Endodermal cell (in vitro differentiated cells): ENCODE measurements at regions not wholly inside any gene's neighbourhood (a gene's known extent, or its start where the extent isn't known, plus 50 kb on each side); places are given as distances from the start of the nearest gene placed in this dataset.
A peak's percentile ranks its signal among the peaks of the same experiment; 100 is the strongest.

Experiments used
- DNase-seq: peaks from one replicate; pipeline ENCODE4 v3.0.0-alpha.2; 2017
- H3K27ac ChIP-seq: 2 replicates; pipeline ENCODE4 v1.5.1; 2013; ENCODE audit warnings: mild to moderate bottlenecking, low read depth, low read length, moderate library complexity
- H3K27me3 ChIP-seq: 2 replicates; pipeline ENCODE4 v1.6.1; 2013; ENCODE audit warnings: mild to moderate bottlenecking, low read length, moderate library complexity; ENCODE audit not compliant: insufficient read depth, control insufficient read depth, poor library complexity, severe bottlenecking
- H3K36me3 ChIP-seq: 2 replicates; pipeline ENCODE4 v1.7.0; 2013; ENCODE audit warnings: mild to moderate bottlenecking, low read length, moderate library complexity; ENCODE audit not compliant: control insufficient read depth, insufficient read depth
- H3K4me1 ChIP-seq: one replicate; pipeline ENCODE4 v1.7.0; 2013; ENCODE audit warnings: low read length; ENCODE audit not compliant: control insufficient read depth, insufficient read depth
- H3K4me3 ChIP-seq: 2 replicates; pipeline ENCODE4 v1.5.1; 2013; ENCODE audit warnings: mild to moderate bottlenecking, low read length, moderate library complexity
- H3K9ac ChIP-seq: 2 replicates; pipeline ENCODE4 v1.6.1; 2013; ENCODE audit warnings: mild to moderate bottlenecking, low read length, moderate library complexity; ENCODE audit not compliant: poor library complexity, severe bottlenecking; ENCODE audit errors: extremely low read depth
- H3K9me3 ChIP-seq: 2 replicates; pipeline ENCODE4 v1.6.1; 2013; ENCODE audit warnings: mild to moderate bottlenecking, low read length, moderate library complexity; ENCODE audit not compliant: control insufficient read depth
- H3K27ac Mint-ChIP-seq: 2 replicates; pipeline ENCODE4 v1.8.0; 2020; ENCODE audit warnings: mixed read lengths
- H3K27me3 Mint-ChIP-seq: 2 replicates; pipeline ENCODE4 v1.8.0; 2021; ENCODE audit warnings: mild to moderate bottlenecking, mixed read lengths; ENCODE audit not compliant: insufficient read depth
- H3K36me3 Mint-ChIP-seq: 2 replicates; pipeline ENCODE4 v1.8.0; 2020; ENCODE audit warnings: low read depth, mixed read lengths
- H3K4me1 Mint-ChIP-seq: 2 replicates; pipeline ENCODE4 v1.8.0; 2020; ENCODE audit warnings: mixed read lengths
- H3K4me3 Mint-ChIP-seq: 2 replicates; pipeline ENCODE4 v1.8.0; 2020; ENCODE audit warnings: mild to moderate bottlenecking, moderate library complexity, mixed read lengths
- H3K9me3 Mint-ChIP-seq: 2 replicates; pipeline ENCODE4 v1.8.0; 2020; ENCODE audit warnings: mild to moderate bottlenecking, mixed read lengths
- CTCF ChIP-seq: fragments of 200-600 bp; sonication (generic); conservative IDR thresholded peaks from 2 replicates; pipeline ENCODE4 v1.5.0; 2021; ENCODE audit warnings: antibody characterized with exemption, mild to moderate bottlenecking
- WGBS, 2 experiments: methylation state at CpG; one replicate each; pipeline versions ENCODE4 v1.1.5 to v1.1.7; 2013; ENCODE audit warnings: missing lambda C conversion rate in 2 of 2, mixed read lengths in 1 of 2; ENCODE audit not compliant: insufficient coverage in 1 of 2, insufficient read length in 1 of 2; 5-methylcytosine and 5-hydroxymethylcytosine counted together

DNA sequence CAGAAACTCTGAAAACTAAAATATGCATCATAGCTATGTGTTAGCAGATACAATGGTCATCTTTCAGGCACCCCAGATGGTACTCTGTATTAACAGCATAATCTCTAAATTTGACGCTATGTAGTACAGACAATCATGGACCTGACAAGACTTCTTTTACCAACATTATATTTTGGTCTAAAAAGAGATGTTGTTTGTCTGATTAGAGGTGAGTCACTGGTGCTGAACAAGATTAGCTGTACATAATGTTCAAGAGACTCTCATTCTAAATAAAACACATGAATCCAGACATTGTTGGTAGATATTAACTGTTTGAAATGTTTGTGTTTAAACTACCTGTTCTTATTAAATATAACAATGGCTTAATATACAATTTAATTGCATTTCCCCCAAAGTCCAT lies 146.4 kb upstream of the LMNTD1 start:
- Histone ChIP-seq H3K27ac (no peak overlapping the region), H3K9ac (no peak overlapping the region), H3K9me3 (peaks cover 18% of the 10 kb centered on the region), H3K4me1 (no peaks in the 10 kb centered on the region), H3K36me3 (no peaks in the 10 kb centered on the region), H3K4me3 (no peak overlapping the region), H3K27me3 (no peaks in the 10 kb centered on the region)
- peaks cover 2% of the 10 kb centered on the region for H3K27me3 Mint-ChIP-seq
- H3K36me3 Mint-ChIP-seq: peaks cover 10% of the 10 kb centered on the region
- 100% methylated on average over 1 of the region's 1 CpG; no CpG with 5 or more reads in 1 of the 2 experiments for WGBS, 2 experiments
- peaks cover 3% of the 10 kb centered on the region for H3K4me1 Mint-ChIP-seq
- DNase-seq: no peak
- H3K27ac Mint-ChIP-seq: no peak overlapping the region
- H3K4me3 Mint-ChIP-seq: no peak overlapping the region
- TF ChIP-seq CTCF: no peak
- peaks cover 22% of the 10 kb centered on the region for H3K9me3 Mint-ChIP-seq

- H3K4me1 Mint-ChIP-seq: peaks cover 3% of the 10 kb centered on the region
- no peak overlapping the region for H3K4me3 Mint-ChIP-seq
- TF ChIP-seq CTCF: no peak
- no peaks in the 10 kb centered on the region for H3K27me3 ChIP-seq
- H3K36me3 Mint-ChIP-seq: peaks cover 10% of the 10 kb centered on the region
- H3K36me3 ChIP-seq: no peaks in the 10 kb centered on the region
- H3K4me1 ChIP-seq: no peaks in the 10 kb centered on the region
- no peak overlapping the region for H3K4me3 ChIP-seq
- H3K9me3 Mint-ChIP-seq: peaks cover 34% of the 10 kb centered on the region
- H3K9ac ChIP-seq: no peak overlapping the region
- H3K27ac ChIP-seq: no peak overlapping the region
- H3K27me3 Mint-ChIP-seq: peaks cover 2% of the 10 kb centered on the region
- WGBS, 2 experiments: 89 to 94% methylated on average over 3 to 4 of the region's 4 CpGs
- H3K27ac Mint-ChIP-seq: no peak overlapping the region
- no peak for DNase-seq
- peaks cover 31% of the 10 kb centered on the region for H3K9me3 ChIP-seq
These were observed 148.2 kb upstream of the LMNTD1 start for GRCh38 chr12:25701290-25701689.

GRCh38 chr12:25702553-25702952 lies 149.5 kb upstream of the LMNTD1 start:
- Histone ChIP-seq H3K4me3 (peak overlapping the region; percentile 51), H3K9me3 (peaks cover 40% of the 10 kb centered on the region), H3K4me1 (no peaks in the 10 kb centered on the region), H3K27ac (no peak overlapping the region), H3K9ac (no peak overlapping the region), H3K36me3 (no peaks in the 10 kb centered on the region), H3K27me3 (no peaks in the 10 kb centered on the region)
- Mint-ChIP-seq H3K4me3 (no peak overlapping the region), H3K27me3 (peaks cover 2% of the 10 kb centered on the region), H3K4me1 (peaks cover 3% of the 10 kb centered on the region), H3K27ac (no peak overlapping the region), H3K9me3 (peaks cover 42% of the 10 kb centered on the region), H3K36me3 (peaks cover 7% of the 10 kb centered on the region)
- TF ChIP-seq CTCF: no peak
- 90% methylated on average over 2 of the region's 3 CpGs; no CpG with 5 or more reads in 1 of the 2 experiments for WGBS, 2 experiments
- DNase-seq: no peak
